Thyroid gland (tissue), 4 donors: ENCODE measurements at regions not wholly inside any gene's neighbourhood (a gene's known extent, or its start where the extent isn't known, plus 50 kb on each side); places are given as distances from the start of the nearest gene placed in this dataset.

Experiments
- DNase-seq, 2 donors: peaks; one replicate each; pipeline ENCODE4 v3.0.0-alpha.2; 2019
- H3K27ac ChIP-seq, 3 donors: fragments of 200-600 bp; sonication (generic); 1 replicate in 2 of 3; 2 replicates in 1 of 3; pipeline ENCODE4 v1.5.1; 2016 to 2019; ENCODE audit warnings: mild to moderate bottlenecking in 1 of 3, moderate library complexity in 1 of 3
- H3K27me3 ChIP-seq: fragments of 200-600 bp; sonication (generic); one replicate; pipeline ENCODE4 v1.5.1; 2019
- H3K36me3 ChIP-seq, 2 donors: fragments of 200-600 bp; sonication (generic); one replicate each; pipeline ENCODE4 v1.5.1; 2016 to 2019
- H3K4me1 ChIP-seq, 2 donors: fragments of 200-600 bp; sonication (generic); one replicate each; pipeline ENCODE4 v1.5.1; 2017 to 2019
- H3K4me3 ChIP-seq, 3 donors: fragments of 200-600 bp; sonication (generic); replicated peaks in 1 of 3; 1 replicate in 2 of 3; 2 replicates in 1 of 3; pipeline ENCODE4 v1.5.1; 2016; ENCODE audit warnings: mild to moderate bottlenecking in 1 of 3
- H3K9me3 ChIP-seq: fragments of 200-600 bp; sonication (generic); one replicate; pipeline ENCODE4 v1.5.1; 2017
- CTCF ChIP-seq, 6 experiments: fragments of 200-600 bp in 3 of 6; fragments of 450-650 bp in 3 of 6; sonication (generic) in 3 of 6; IDR thresholded peaks; one replicate each; pipeline ENCODE4 v1.5.1; 2016 to 2019; ENCODE audit warnings: antibody characterized with exemption in 6 of 6, mild to moderate bottlenecking in 2 of 6, inconsistent platforms in 1 of 6, moderate library complexity in 1 of 6
- POLR2A ChIP-seq, 2 donors: fragments of 450-650 bp; IDR thresholded peaks; one replicate each; pipeline ENCODE4 v1.6.1; 2017; ENCODE audit warnings: antibody characterized with exemption in 2 of 2, mild to moderate bottlenecking in 2 of 2, moderate library complexity in 1 of 2
- WGBS, 2 donors: methylation state at CpG; one replicate each; pipeline ENCODE4 v1.1.5; 2017; 5-methylcytosine and 5-hydroxymethylcytosine counted together
- intact Hi-C: fragments of 100-400 bp; cut with DNase I; formaldehyde crosslinking; loops from one replicate; pipeline ENCODE4 v1.15.1; 2023

DNA sequence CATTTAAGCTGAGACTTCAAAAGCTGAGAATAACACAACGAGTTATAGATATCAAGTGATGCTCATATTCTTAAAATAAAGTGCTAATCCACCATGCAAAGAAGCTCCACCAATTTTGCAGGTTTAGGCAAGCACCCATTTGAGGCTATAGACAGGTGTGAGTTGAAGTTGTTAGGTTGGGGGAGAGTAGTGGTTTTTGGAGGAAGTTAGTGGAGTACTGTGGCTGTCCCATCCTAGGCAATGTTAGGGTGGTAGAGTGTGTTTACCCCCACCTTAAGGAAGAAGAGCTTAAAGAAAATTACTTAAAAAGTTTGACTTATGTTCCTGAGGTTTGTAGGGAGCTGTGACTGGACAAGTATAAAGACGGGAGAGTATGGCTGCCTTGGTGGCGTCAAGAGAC is 98.9 kb upstream of the MAN2A1 start:
- H3K27me3 ChIP-seq: no peaks in the 10 kb centered on the region
- no peak for TF ChIP-seq POLR2A (IDR thresholded peaks at IDR 0.05)
- no peak for TF ChIP-seq CTCF (IDR thresholded peaks at IDR 0.05)
- H3K27ac ChIP-seq: no peak overlapping the region
- H3K36me3 ChIP-seq: no peaks in the 10 kb centered on the region
- 92 to 96% methylated on average over 3 of the region's 3 CpGs for WGBS, 2 donors
- no peak overlapping the region for H3K4me3 ChIP-seq
- H3K4me1 ChIP-seq: no peaks in the 10 kb centered on the region
- no peak for DNase-seq
- no peaks in the 10 kb centered on the region for H3K9me3 ChIP-seq
- intact Hi-C loops: no loop called here

DNA sequence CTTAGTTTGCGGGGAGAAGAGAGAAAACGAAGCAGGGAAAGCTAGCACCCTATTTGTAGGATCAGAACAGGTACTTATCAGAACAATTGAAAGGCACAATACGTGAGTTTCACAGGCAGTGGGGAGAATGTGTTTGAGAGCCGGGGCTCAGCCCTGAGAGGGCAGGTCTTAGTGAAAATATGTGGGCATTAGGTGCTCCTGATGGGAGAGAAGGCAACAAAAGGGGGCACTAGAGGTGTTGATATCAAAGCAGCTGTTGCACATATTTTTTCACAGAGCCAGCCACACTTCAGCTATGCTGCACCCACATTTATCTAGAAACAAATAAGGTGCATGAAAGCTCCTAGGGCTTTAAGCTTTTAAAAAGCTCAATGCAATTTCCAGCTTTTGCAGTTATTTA is 99.7 kb upstream of the MAN2A1 start:
- Histone ChIP-seq H3K9me3 (no peaks in the 10 kb centered on the region), H3K4me1 (no peaks in the 10 kb centered on the region), H3K27me3 (no peaks in the 10 kb centered on the region), H3K4me3 (no peak overlapping the region), H3K27ac (no peak overlapping the region), H3K36me3 (no peaks in the 10 kb centered on the region)
- 86 to 87% methylated on average over 4 of the region's 4 CpGs for WGBS, 2 donors
- intact Hi-C loops: no loop called here
- DNase-seq: no peak
- TF ChIP-seq CTCF (IDR thresholded peaks at IDR 0.05) (no peak), POLR2A (IDR thresholded peaks at IDR 0.05) (no peak)

GRCh38 chr5:109589239-109589638 is 100.5 kb upstream of the MAN2A1 start:
- intact Hi-C loops: no loop called here
- 95 to 98% methylated on average over 4 to 5 of the region's 5 CpGs for WGBS, 2 donors

DNA sequence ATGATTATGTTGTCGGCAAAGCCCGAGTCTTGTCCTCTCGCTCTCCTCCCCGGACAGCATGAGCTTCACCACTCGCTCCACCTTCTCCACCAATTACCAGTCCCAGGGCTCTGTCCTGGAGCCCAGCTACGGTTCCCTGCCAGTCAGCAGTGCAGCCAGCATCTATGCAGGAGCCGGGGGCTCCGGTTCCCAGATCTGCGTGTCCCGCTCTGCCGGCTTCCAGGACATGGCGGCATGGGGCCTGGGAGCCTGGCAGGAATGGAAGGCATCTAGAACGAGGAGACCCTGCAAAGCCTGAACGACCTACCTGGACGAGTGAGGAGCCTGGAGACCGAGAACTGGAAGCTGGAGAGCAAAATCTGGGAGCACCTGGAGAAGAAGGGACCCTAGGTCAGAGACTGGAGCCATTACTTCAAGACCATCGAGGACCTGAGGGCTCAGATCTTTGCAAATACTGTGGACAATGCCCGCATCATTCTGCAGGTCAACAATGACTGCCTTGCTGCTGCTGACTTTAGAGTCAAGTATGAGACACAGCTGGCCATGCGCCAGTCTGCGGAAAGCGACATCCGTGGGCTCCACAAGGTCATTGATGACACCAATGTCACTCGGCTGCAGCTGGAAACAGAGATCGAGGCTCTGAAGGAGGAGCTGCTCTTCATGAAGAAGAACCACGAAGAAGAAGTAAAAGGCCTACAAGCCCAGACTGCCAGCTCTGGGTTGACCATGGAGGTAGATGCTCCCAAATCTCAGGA is 101.3 kb upstream of the MAN2A1 start:
- no peak overlapping the region for H3K27ac ChIP-seq
- intact Hi-C loops: no loop called here
- no peak for DNase-seq

More at GRCh38 chr5:109589239-109589638, 100.5 kb upstream of the MAN2A1 start:
- Histone ChIP-seq H3K4me3 (no peak overlapping the region), H3K4me1 (no peaks in the 10 kb centered on the region), H3K27ac (no peak overlapping the region), H3K27me3 (no peaks in the 10 kb centered on the region), H3K36me3 (no peaks in the 10 kb centered on the region), H3K9me3 (no peaks in the 10 kb centered on the region)
- no peak for TF ChIP-seq CTCF (IDR thresholded peaks at IDR 0.05)
- DNase-seq: no peak

More for the DNA sequence above, 101.3 kb upstream of the MAN2A1 start:
- no peak for TF ChIP-seq CTCF (IDR thresholded peaks at IDR 0.05)
- H3K4me1 ChIP-seq: no peaks in the 10 kb centered on the region
- no peaks in the 10 kb centered on the region for H3K9me3 ChIP-seq
- H3K4me3 ChIP-seq: no peak overlapping the region
- 95 to 97% methylated on average over 25 of the region's 25 CpGs for WGBS, 2 donors
- H3K27me3 ChIP-seq: no peaks in the 10 kb centered on the region
- H3K36me3 ChIP-seq: no peaks in the 10 kb centered on the region
